GM23338 (cell line): ENCODE measurements at regions not wholly inside any gene's neighbourhood (a gene's known extent, or its start where the extent isn't known, plus 50 kb on each side); places are given as distances from the start of the nearest gene placed in this dataset.

Experiments
- CTCF ChIP-seq, 2 experiments: fragments of 200-600 bp in 1 of 2; sonication (generic) in 1 of 2; conservative IDR thresholded peaks; 2 replicates each; pipeline versions ENCODE4 v1.5.1 to v1.6.1; 2016 to 2017; ENCODE audit warnings: antibody characterized with exemption in 2 of 2, low read depth in 2 of 2, mild to moderate bottlenecking in 2 of 2, moderate library complexity in 1 of 2
- EZH2 ChIP-seq: fragments of 200-600 bp; sonication (generic); IDR thresholded peaks from one replicate; pipeline ENCODE4 v1.8.0; 2017; ENCODE audit warnings: antibody characterized with exemption, mild to moderate bottlenecking, low read depth; ENCODE audit not compliant: unreplicated experiment
- JUNB ChIP-seq: IDR thresholded peaks from one replicate; pipeline ENCODE4 v1.6.1; 2016; ENCODE audit warnings: antibody characterized with exemption; ENCODE audit not compliant: unreplicated experiment
- POLR2AphosphoS5 ChIP-seq: IDR thresholded peaks from 2 replicates; pipeline ENCODE4 v1.6.1; 2016; ENCODE audit warnings: antibody characterized with exemption, low read depth

- TF ChIP-seq CTCF (conservative IDR thresholded peaks at IDR 0.05; ENCODE audit: low read depth in 2 of 2) = no peak
- no peak for TF ChIP-seq JUNB
- no peak for TF ChIP-seq POLR2AphosphoS5
- TF ChIP-seq EZH2 = no peak
Measured at GRCh38 chr10:47058961-47059391, 147.7 kb downstream of the PTPN20 start.
